Cardiac muscle cell (in vitro differentiated cells and primary cell): ENCODE measurements at regions not wholly inside any gene's neighbourhood (a gene's known extent, or its start where the extent isn't known, plus 50 kb on each side); places are given as distances from the start of the nearest gene placed in this dataset.

ENCODE experiments used
- DNase-seq, 2 donors: peaks; one replicate each; pipeline versions ENCODE4 v3.0.0 to v3.0.0-alpha.2; 2010 to 2017; ENCODE audit warnings: low read depth in 1 of 2, low spot score in 1 of 2
- H3K27ac ChIP-seq: fragments of 200-600 bp; sonication (generic); 2 replicates; pipeline ENCODE4 v1.5.1; 2016
- H3K27me3 ChIP-seq: fragments of 200-600 bp; sonication (generic); 2 replicates; pipeline ENCODE4 v1.6.0; 2016; ENCODE audit warnings: control low read depth
- H3K36me3 ChIP-seq: fragments of 200-600 bp; sonication (generic); 2 replicates; pipeline ENCODE4 v1.5.1; 2016; ENCODE audit warnings: control low read depth
- H3K4me1 ChIP-seq: fragments of 200-600 bp; sonication (generic); 2 replicates; pipeline ENCODE4 v1.8.1; 2017; ENCODE audit warnings: low read depth, mild to moderate bottlenecking, mixed run types
- H3K4me3 ChIP-seq: fragments of 200-600 bp; sonication (generic); 2 replicates; pipeline ENCODE4 v1.5.1; 2016; ENCODE audit warnings: mild to moderate bottlenecking
- H3K9me3 ChIP-seq: fragments of 200-600 bp; sonication (generic); 2 replicates; pipeline ENCODE4 v1.5.1; 2017; ENCODE audit warnings: low read depth, mild to moderate bottlenecking, control low read depth
- CTCF ChIP-seq: IDR thresholded peaks from 2 replicates; pipeline ENCODE4 v1.5.1; 2012; ENCODE audit warnings: low read depth, mild to moderate bottlenecking, low read length

- Histone ChIP-seq H3K9me3 (no peaks in the 10 kb centered on the region), H3K27ac (no peak overlapping the region), H3K36me3 (no peaks in the 10 kb centered on the region), H3K27me3 (no peaks in the 10 kb centered on the region), H3K4me3 (no peak overlapping the region), H3K4me1 (no peaks in the 10 kb centered on the region)
- no peak for DNase-seq
- no peak for TF ChIP-seq CTCF
These were observed 1040.1 kb upstream of the LRRN3 start for GRCh38 chr7:110050785-110051184.

- H3K27me3 ChIP-seq, result no peaks in the 10 kb centered on the region
- H3K36me3 ChIP-seq, result no peaks in the 10 kb centered on the region
- H3K4me1 ChIP-seq, result no peaks in the 10 kb centered on the region
- TF ChIP-seq CTCF, result no peak
- no peaks in the 10 kb centered on the region for H3K9me3 ChIP-seq
- H3K4me3 ChIP-seq, result no peak overlapping the region
- H3K27ac ChIP-seq, result no peak overlapping the region
- no peak for DNase-seq
These were observed 1039.6 kb upstream of the LRRN3 start for GRCh38 chr7:110051372-110051771.

GRCh38 chr7:110056331-110056730 is 1034.6 kb upstream of the LRRN3 start:
- Histone ChIP-seq H3K27ac (no peak overlapping the region), H3K4me1 (no peaks in the 10 kb centered on the region), H3K27me3 (no peaks in the 10 kb centered on the region), H3K36me3 (no peaks in the 10 kb centered on the region), H3K9me3 (no peaks in the 10 kb centered on the region), H3K4me3 (no peak overlapping the region)
- TF ChIP-seq CTCF, result no peak
- no peak for DNase-seq

GRCh38 chr7:110058401-110058800 is 1032.5 kb upstream of the LRRN3 start:
- no peak for TF ChIP-seq CTCF
- Histone ChIP-seq H3K4me1 (no peaks in the 10 kb centered on the region), H3K27ac (no peak overlapping the region), H3K27me3 (no peaks in the 10 kb centered on the region), H3K9me3 (no peaks in the 10 kb centered on the region), H3K4me3 (no peak overlapping the region), H3K36me3 (no peaks in the 10 kb centered on the region)
- DNase-seq, result no peak

- no peaks in the 10 kb centered on the region for H3K27me3 ChIP-seq
- H3K27ac ChIP-seq, result no peak overlapping the region
- H3K9me3 ChIP-seq, result no peaks in the 10 kb centered on the region
- no peaks in the 10 kb centered on the region for H3K36me3 ChIP-seq
- no peaks in the 10 kb centered on the region for H3K4me1 ChIP-seq
- no peak for TF ChIP-seq CTCF
- no peak for DNase-seq
- no peak overlapping the region for H3K4me3 ChIP-seq
These were observed 1029.5 kb upstream of the LRRN3 start for GRCh38 chr7:110061387-110061786.

- Histone ChIP-seq H3K36me3 (no peaks in the 10 kb centered on the region), H3K27me3 (no peaks in the 10 kb centered on the region), H3K27ac (no peak overlapping the region), H3K4me3 (no peak overlapping the region), H3K9me3 (no peaks in the 10 kb centered on the region), H3K4me1 (no peaks in the 10 kb centered on the region)
- no peak for DNase-seq
- no peak for TF ChIP-seq CTCF
These were observed 1025.8 kb upstream of the LRRN3 start for GRCh38 chr7:110065121-110065520.
